ENCODE measurements at regions not wholly inside any gene's neighbourhood (a gene's known extent, or its start where the extent isn't known, plus 50 kb on each side); places are given as distances from the start of the nearest gene placed in this dataset.
"Not testable (repeated sequence)": the region's sequence is repeated elsewhere in the genome, so short reads cannot be mapped to it uniquely, and the experiment has no call there.

GRCh38 chr6:92122746-92123145 lies 1296.6 kb downstream of the EPHA7 start:
- DNase-seq: no peak

DNA sequence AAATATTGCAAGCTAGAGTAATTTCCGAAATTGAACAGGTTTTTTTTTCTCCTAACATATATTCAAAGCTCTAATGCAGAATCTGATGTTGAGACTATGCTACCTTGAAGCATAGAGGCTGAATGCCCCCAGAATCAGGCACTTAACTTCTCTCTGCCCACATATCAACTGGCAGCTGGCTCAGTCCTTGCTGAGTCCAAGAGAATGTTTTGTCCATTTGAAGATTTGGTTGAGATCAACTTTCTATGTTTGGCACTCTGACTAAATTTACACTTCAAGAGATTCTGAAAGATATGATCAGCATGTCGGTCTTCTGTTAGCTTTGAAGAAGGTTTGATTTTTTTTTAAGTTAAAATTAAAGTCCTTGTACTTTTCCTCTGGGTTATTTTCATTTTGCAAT lies 1298.1 kb downstream of the EPHA7 start:
- DNase-seq: no peak

DNA sequence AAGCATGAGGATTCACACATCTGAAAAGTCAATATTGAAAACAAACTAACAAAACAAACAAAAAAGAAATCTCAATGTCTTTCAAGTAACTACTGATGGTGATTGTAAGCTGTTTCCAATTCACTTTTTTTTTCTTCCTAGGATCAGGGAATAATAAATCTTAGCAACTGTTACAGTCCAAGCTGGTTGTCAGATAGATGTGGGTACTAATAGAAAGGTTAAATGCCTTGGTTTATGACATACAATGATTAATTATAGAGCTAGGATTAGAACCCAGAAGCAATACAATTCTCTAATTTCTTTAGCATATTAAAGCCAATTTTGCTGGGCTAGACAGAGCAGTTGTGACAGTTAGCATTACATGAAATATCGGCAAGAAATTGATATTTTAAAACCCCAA lies 1301.6 kb downstream of the EPHA7 start:
- no peak for DNase-seq

DNA sequence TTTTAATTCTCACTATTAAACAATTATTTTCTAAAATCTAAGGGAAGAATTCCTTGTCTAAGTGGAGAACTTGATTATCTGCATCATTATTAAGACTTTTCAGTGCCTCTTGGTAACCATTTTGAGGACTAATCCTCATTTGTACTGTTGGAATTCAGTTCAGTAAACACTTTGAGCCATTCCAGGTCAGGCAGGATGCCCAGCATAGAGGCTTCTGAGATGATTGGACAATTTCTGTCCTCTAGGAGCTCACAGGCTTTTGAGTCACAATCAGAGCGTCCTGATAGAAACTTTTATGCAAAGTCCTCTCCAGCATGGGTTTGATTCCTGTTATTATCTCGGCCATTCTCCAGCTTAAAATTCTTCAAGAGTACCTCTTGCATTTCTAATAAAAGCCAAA lies 1304.6 kb downstream of the EPHA7 start:
- no peak for DNase-seq

DNA sequence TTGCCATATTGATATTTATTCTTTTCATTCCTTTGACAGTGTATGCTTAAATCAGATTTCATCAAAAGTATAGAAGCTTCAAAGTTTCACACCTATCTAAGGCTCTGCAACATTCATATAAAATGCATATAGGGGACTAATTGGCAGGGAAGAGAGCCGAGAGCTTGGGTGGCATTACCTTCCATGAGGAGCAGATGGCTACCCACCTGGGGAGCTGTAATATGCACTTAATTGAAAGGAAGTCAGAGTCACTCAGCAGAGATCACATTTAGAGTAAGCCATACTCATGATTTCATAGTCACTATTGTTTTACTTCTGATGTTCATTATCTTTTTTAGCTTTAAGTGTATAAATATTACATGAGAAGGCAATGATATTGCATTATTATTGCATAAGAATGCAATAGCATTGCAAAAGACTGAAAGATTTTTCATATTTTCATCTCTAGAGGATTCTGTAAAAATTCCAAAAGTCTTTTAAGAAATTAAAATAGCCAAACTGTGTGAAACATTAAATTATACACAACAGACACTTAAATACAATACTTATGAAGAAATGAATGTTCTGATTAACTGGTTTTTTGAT lies 1305.2 kb downstream of the EPHA7 start:
- DNase-seq: no peak

GRCh38 chr6:92111386-92111785 lies 1308.0 kb downstream of the EPHA7 start:
- no peak for DNase-seq

DNA sequence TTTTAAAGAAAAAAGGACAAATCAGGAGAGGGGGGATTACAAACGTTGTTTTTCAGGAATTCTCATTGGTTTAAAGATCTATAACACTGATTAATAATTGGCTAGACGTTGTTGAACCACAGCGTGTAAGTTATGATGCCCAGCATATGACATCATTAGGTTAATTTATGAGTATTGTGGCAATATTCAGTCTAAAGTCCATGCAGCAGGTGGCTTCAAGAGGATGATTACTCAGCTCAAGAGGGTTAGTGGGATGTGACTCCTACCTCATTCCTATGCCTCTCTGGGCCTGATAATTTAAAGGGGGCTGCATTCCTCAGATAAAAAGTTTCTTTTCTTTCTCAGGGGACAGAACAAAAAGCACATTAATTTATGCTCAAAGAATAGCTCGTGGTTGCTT lies 1309.0 kb downstream of the EPHA7 start:
- no peak for DNase-seq

DNA sequence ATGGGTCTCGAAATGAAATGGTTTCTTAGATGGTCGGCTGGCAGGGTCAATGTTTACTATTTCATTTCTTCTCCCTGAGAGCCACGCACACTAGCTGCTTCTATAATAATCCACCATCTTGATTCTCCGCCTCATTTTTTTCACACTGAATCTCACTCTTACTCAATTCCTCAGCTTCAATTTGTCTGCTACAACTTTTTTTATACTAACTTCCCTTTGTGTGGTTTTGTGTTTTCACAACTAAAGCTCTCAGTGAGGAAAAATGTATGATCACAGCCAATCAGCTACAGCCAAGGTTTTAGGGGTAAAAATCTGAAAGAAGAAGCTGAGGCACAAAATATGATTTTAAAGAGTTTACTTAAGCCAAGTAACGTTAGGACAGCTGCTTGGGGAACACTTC lies 1309.4 kb downstream of the EPHA7 start:
- no peak for DNase-seq

DNA sequence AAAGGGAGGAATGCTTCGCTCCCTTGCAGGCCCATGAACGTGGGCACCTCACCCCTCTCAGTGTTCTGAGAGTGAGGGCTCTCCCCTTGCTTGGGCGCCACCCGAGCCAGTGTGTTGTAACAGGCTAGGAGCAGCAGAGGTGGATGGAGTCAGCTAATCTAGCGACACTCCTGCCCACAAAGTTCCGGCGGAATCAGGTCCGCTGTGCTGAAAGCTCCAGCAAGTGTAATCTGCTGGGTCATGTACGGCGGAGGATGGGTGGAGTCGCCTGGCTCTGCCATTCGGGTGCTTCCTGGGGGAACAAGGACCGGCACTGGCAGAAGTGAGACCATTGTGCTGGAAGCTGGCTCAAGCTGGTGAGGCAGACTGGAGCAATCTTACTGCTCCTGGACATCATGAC lies 1310.1 kb downstream of the EPHA7 start:
- DNase-seq: no peak

DNA sequence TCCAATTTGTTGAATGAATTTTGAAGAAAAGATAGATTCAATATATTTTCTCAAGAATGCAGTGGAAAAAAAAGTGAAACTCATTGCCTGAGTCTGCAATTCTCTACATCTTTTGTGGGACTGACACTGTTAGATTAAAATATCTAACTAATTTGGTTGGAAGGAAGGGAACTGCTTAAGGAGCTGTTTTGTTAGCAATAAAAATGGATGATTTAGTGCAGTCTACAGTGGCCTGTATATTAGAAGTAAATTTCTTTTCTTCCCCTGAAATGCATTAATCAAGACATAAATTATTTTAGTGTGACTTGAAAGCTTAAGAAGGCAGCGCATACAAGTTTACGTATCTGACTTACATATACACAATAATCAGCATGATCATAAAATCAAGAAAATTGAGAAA lies 1332.6 kb downstream of the EPHA7 start:
- no peak for DNase-seq

DNA sequence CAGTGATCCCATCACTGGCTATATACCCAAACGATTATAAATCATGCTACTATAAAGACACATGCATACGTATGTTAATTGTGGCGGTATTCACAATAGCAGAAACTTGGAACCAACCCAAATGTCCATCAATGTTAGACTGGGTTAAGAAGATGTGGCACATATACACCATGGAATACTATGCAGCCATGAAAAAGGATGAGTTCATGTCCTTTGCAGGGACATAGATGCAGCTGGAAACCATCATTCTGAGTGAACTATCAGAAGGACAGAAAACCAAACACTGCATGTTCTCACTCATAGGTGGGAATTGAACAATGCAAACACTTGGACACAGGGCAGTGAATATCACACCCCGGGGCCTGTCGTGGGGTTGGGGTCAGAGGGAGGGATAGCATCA lies 1335.4 kb downstream of the EPHA7 start:
- not testable (repeated sequence) for DNase-seq

DNA sequence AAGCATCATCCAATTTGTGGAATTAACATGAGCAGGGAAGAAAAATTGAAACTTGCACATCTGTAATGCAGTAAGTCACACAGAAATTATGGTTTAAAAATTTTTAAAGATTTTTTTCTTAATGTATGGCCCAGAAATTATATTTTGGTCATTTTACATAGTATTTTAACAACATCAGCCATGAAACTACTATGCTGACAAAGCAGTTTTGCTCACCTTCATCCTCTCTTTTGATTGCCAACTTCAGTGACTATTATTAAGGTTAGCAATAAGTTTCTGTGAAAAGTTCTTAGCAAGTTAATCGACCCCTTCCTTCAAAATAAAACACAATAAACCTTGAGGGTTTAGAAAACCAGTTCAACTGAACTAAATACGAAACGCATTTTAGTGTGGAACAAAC lies 1347.0 kb downstream of the EPHA7 start:
- no peak for DNase-seq

- no peak for DNase-seq
These were observed 1349.6 kb downstream of the EPHA7 start for GRCh38 chr6:92069781-92070180.

GRCh38 chr6:92052513-92052912 lies 1366.8 kb downstream of the EPHA7 start:
- DNase-seq: no peak

DNA sequence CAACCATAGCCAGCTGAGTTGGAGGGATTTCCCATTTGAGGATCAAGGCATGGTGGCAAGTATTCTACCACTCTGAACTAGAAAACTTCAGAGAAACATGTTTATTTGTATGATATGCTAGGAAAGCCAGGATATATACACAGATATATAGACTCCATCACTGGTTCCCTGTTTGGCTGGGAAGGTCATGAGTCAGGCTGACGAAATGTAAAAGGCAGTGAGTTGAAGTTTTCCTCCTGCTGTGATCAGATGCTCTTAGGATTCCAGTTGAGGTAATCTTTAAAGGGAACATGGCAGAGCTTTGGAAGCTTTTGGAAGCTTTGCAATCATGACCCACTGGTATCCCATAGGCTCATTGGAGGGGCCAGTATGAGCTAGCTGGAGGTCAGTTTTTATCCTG lies 1369.1 kb downstream of the EPHA7 start:
- DNase-seq: no peak

DNA sequence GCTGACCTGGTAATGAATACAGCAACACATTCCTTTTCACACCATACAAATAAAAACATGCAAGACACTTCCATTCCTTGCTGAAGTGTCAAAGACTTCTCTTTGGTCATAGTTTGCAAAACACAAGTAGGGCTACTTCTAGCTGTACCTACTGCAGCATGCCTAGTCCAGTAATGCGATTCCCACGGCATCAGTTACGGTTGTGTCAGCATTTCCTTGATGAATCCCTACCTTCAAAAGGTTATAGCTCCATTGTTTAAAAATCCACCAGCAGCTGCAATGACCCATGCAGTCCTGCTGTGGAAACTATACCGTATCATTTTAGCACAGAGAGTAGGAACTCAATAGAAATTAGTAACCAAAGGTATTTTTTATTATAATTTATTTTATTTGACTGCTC lies 1371.5 kb downstream of the EPHA7 start:
- no peak for DNase-seq

GRCh38 chr6:92047152-92047850 lies 1372.1 kb downstream of the EPHA7 start:
- no peak for DNase-seq

- no peak for DNase-seq
These were observed 1375.0 kb downstream of the EPHA7 start for GRCh38 chr6:92044312-92044711.

- no peak for DNase-seq
These were observed 1375.6 kb downstream of the EPHA7 start for GRCh38 chr6:92043777-92044176.

- DNase-seq: no peak
These were observed 1392.5 kb downstream of the EPHA7 start for GRCh38 chr6:92026878-92027277.

- no peak for DNase-seq
These were observed 1394.5 kb downstream of the EPHA7 start for GRCh38 chr6:92024881-92025280.

- no peak for DNase-seq
These were observed 1395.2 kb downstream of the EPHA7 start for GRCh38 chr6:92024110-92024509.

- DNase-seq: no peak
These were observed 1395.9 kb downstream of the EPHA7 start for GRCh38 chr6:92023410-92023966.

DNA sequence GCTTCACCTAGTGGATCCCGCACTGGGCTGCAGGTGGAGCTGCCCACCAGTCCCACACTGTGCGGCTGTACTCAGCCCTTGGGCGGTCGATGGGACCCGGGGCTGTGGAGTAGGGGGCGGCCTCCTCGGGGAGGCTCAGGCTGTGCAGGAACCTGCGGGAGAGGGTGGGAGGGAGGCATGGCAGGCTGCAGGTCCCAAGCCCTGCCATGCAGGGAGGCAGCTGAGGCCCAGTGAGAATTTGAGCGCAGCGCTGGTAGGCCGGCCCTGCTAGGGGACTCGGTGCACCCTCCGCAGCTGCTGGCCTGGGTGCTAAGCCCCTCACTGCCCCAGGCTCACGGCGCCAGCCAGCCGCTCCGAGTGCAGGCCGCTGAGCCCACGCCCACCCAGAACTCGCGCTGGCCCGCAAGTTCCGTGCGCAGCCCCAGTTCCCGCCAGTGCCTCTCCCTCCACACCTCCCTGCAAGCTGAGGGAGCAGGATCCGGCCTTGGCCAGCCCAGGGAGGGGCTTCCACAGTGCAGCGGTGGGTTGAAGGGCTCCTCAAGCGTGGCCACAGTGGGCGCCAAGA lies 1407.6 kb downstream of the EPHA7 start:
- DNase-seq: no peak

Measured in activated CD4-positive, alpha-beta T cell treated with anti-CD3 and anti-CD28 coated beads, Interleukin-2, amount 50 U/mL, for 4 hours (primary cell).